Astrocyte (in vitro differentiated cells and primary cell): ENCODE measurements at regions not wholly inside any gene's neighbourhood (a gene's known extent, or its start where the extent isn't known, plus 50 kb on each side); places are given as distances from the start of the nearest gene placed in this dataset.

Experiments
- CTCF ChIP-seq: IDR thresholded peaks from 2 replicates; pipeline ENCODE4 v1.5.1; 2011; ENCODE audit warnings: low read depth, mild to moderate bottlenecking, inconsistent platforms, low read length, moderate library complexity; ENCODE audit not compliant: insufficient read depth
- EZH2 ChIP-seq: IDR thresholded peaks from 2 replicates; pipeline ENCODE4 v1.6.1; 2012; ENCODE audit warnings: mild to moderate bottlenecking, low read length, inconsistent platforms; ENCODE audit not compliant: insufficient read depth

- TF ChIP-seq CTCF (no peak), EZH2 (no peak)
Observed at GRCh38 chr6:134750669-134751068, 199.2 kb downstream of the ALDH8A1 start.
